GM12891 (cell line): ENCODE measurements at regions not wholly inside any gene's neighbourhood (a gene's known extent, or its start where the extent isn't known, plus 50 kb on each side); places are given as distances from the start of the nearest gene placed in this dataset.

Experiments
- DNase-seq: peaks from one replicate; pipeline ENCODE4 v3.0.0; 2011; ENCODE audit warnings: low spot score; ENCODE audit not compliant: insufficient read length
- FAIRE-seq: peaks from 2 replicates; lab custom pipeline; 2011; peaks lifted over from hg19 to GRCh38; lab: Jason Lieb, UNC
- PAX5 ChIP-seq: IDR thresholded peaks from 2 replicates; pipeline ENCODE4 v1.6.1; 2011; ENCODE audit warnings: low read length, moderate library complexity, mild to moderate bottlenecking; ENCODE audit not compliant: insufficient read depth, severe bottlenecking
- POLR2A ChIP-seq: IDR thresholded peaks from 2 replicates; pipeline ENCODE4 v1.6.1; 2011; ENCODE audit warnings: low read depth, low read length, control low read depth
- POLR2AphosphoS5 ChIP-seq: IDR thresholded peaks from 2 replicates; pipeline ENCODE4 v1.6.1; 2011; ENCODE audit warnings: low read depth, low read length, control low read depth
- POU2F2 ChIP-seq: IDR thresholded peaks from 2 replicates; pipeline ENCODE4 v1.6.1; 2011; ENCODE audit warnings: low read depth, mild to moderate bottlenecking, control low read depth, low read length, moderate library complexity
- SPI1 ChIP-seq: IDR thresholded peaks from 2 replicates; pipeline ENCODE4 v1.6.1; 2011; ENCODE audit warnings: low read depth, low read length, control low read depth
- TAF1 ChIP-seq: IDR thresholded peaks from 2 replicates; pipeline ENCODE4 v1.6.1; 2011; ENCODE audit warnings: low read depth, low read length, control low read depth

DNA sequence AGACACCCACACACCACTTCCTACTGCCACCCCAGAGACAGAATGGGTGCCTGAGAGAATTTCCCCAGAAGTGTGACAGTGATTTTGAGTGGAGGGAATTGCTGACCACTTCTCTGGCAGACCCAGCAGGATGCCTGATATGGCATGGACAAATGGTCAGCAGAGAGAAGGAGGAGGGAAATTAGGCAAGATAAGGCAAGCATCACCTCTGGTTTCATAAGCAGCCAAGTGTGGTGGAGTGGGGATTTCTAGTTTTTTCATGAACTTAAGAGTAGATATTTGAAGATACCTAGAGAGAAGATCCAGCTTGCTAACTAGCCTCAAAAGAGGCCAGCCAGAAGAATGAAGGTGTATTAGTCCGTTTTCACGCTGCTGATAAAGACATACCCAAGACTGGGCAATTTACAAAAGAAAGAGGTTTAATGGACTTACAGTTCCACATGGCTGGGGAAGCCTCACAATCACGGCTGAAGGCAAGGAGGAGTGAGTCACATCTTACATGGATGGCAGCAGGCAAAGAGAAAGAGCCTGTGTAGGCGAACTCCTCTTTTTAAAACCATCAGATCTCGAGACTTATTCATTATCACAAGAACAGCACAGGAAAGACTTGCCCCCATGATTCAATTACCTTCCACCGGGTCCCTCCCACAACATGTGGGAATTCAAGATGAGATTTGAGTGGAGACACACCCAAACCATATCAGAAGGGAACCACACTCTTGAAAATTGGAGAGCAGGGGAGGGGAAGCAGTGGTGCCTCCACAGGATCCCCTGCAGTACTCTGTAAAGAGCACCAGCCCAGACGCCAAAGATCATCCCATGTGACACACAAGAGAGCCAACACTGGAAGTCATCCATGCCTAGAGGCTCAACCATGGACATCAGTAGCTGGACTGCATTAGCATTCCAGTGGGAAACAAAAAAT is 64.2 kb downstream of the RBM43 start:
- TF ChIP-seq POLR2A = no peak
- TF ChIP-seq SPI1 = no peak
- TF ChIP-seq POLR2AphosphoS5 = no peak
- no peak for TF ChIP-seq PAX5
- TF ChIP-seq POU2F2 = no peak
- no peak for TF ChIP-seq TAF1
- FAIRE-seq (no peak), DNase-seq (no peak)

DNA sequence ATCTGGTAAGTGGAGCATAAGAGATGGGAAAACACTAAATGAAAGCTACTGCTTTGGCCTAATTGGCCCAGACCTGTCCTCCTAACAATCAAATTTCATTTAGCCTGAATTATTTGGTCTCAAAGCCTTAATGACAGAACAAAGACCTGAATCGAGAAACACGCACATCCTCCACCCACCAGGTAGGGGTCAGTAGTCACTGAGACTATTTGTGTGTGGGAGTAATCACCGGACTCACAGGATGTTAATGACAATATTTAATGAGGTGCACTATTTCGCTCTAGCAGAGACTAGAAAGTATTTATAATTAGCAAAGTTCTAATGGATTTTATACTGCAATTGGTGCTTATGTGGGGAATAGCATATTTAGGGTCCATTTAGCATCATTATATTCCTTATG is 68.1 kb downstream of the RBM43 start:
- FAIRE-seq (no peak), DNase-seq (no peak)

GRCh38 chr2:151192681-151193080 is 69.0 kb downstream of the RBM43 start:
- TF ChIP-seq SPI1 (no peak), PAX5 (no peak), POLR2A (no peak), POLR2AphosphoS5 (no peak), TAF1 (no peak), POU2F2 (no peak)
- DNase-seq (no peak), FAIRE-seq (no peak)

More for the DNA sequence above, 68.1 kb downstream of the RBM43 start:
- no peak for TF ChIP-seq POU2F2
- TF ChIP-seq SPI1 = no peak
- no peak for TF ChIP-seq POLR2AphosphoS5
- no peak for TF ChIP-seq TAF1
- no peak for TF ChIP-seq PAX5
- TF ChIP-seq POLR2A = no peak

DNA sequence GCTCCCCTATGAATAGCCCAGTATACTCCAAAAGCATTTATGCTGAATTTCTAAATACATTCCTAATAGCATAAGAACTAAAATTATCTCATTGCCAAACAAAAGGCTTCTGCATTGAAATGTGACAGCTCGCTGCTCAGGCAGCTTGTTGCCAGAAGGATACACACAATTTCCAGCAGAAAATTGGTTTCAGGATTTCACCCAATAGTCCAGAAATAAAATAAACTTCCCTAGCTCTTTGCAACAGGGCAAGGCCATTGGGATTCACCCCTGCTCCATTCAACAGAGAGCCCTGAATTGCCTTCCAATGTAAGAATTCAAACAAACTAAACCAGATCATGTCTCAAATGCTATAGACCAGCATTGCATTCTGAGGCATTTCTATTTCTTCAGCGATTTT is 70.7 kb downstream of the RBM43 start:
- DNase-seq (no peak), FAIRE-seq (no peak)
- TF ChIP-seq POLR2AphosphoS5 = no peak
- TF ChIP-seq PAX5 = no peak
- no peak for TF ChIP-seq TAF1
- no peak for TF ChIP-seq SPI1

DNA sequence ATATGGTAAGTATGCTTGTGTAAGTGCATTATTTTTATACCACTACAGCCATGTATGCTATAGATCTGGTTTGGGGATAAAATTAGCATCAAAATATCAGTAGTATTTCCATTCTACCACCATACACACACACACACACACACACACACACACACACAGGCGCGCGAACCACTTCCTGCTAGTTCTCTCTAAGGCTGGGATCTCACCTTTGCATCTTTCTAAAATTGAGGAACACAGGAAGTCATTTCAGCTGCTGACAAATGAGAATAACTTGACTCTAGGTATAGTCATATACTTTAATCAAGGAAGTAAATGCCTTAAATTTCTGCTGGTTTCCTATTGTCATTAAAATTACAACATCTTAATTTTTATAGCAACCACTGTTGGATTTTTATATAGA is 72.5 kb downstream of the RBM43 start:
- TF ChIP-seq POLR2A (no peak), PAX5 (no peak), SPI1 (no peak), TAF1 (no peak), POLR2AphosphoS5 (no peak), POU2F2 (no peak)
- DNase-seq (no peak), FAIRE-seq (no peak)

GRCh38 chr2:151186011-151186410 is 75.7 kb downstream of the RBM43 start:
- DNase-seq (no peak), FAIRE-seq (no peak)
- no peak for TF ChIP-seq POU2F2
- no peak for TF ChIP-seq POLR2A
- TF ChIP-seq SPI1 = no peak
- TF ChIP-seq PAX5 = no peak
- TF ChIP-seq TAF1 = no peak
- TF ChIP-seq POLR2AphosphoS5 = no peak

GRCh38 chr2:151182899-151183809 is 78.5 kb downstream of the RBM43 start:
- FAIRE-seq (no peak), DNase-seq (no peak)
- TF ChIP-seq POU2F2 (no peak), SPI1 (no peak), POLR2A (no peak), POLR2AphosphoS5 (no peak), TAF1 (no peak), PAX5 (no peak)

GRCh38 chr2:151182396-151182795 is 79.3 kb downstream of the RBM43 start:
- FAIRE-seq (no peak), DNase-seq (no peak)
- TF ChIP-seq PAX5 (no peak), POLR2AphosphoS5 (no peak), TAF1 (no peak), SPI1 (no peak), POLR2A (no peak), POU2F2 (no peak)

GRCh38 chr2:151181524-151181923 is 80.1 kb downstream of the RBM43 start:
- no peak for TF ChIP-seq PAX5
- no peak for TF ChIP-seq TAF1
- no peak for TF ChIP-seq SPI1
- no peak for TF ChIP-seq POU2F2
- TF ChIP-seq POLR2AphosphoS5 = no peak
- FAIRE-seq (no peak), DNase-seq (no peak)
